KMS-11 (cell line): ENCODE measurements at regions not wholly inside any gene's neighbourhood (a gene's known extent, or its start where the extent isn't known, plus 50 kb on each side); places are given as distances from the start of the nearest gene placed in this dataset.

Experiments used
- H2AFZ ChIP-seq: fragments of 200-600 bp; sonication (generic); 2 replicates; pipeline ENCODE4 v1.6.1; 2016; ENCODE audit warnings: antibody characterized with exemption, mixed run types, low read depth
- H3K27ac ChIP-seq: fragments of 200-600 bp; sonication (generic); 2 replicates; pipeline ENCODE4 v1.6.1; 2016; ENCODE audit warnings: mild to moderate bottlenecking, mixed run types
- H3K27me3 ChIP-seq: fragments of 200-600 bp; sonication (generic); 2 replicates; pipeline ENCODE4 v1.6.1; 2017; ENCODE audit warnings: mild to moderate bottlenecking, low read depth, mixed run types, moderate library complexity; ENCODE audit not compliant: insufficient read depth
- H3K36me3 ChIP-seq: fragments of 200-600 bp; sonication (generic); 2 replicates; pipeline ENCODE4 v1.6.1; 2017; ENCODE audit warnings: mild to moderate bottlenecking, mixed run types; ENCODE audit not compliant: insufficient read depth
- H3K4me1 ChIP-seq: fragments of 200-600 bp; sonication (generic); 2 replicates; pipeline ENCODE4 v1.6.1; 2016; ENCODE audit warnings: mild to moderate bottlenecking, low read depth, mixed run types; ENCODE audit not compliant: poor library complexity, severe bottlenecking
- H3K4me2 ChIP-seq: fragments of 200-600 bp; sonication (generic); 2 replicates; pipeline ENCODE4 v1.7.0; 2016; ENCODE audit warnings: mild to moderate bottlenecking, mixed run types
- H3K4me3 ChIP-seq: fragments of 200-600 bp; sonication (generic); IDR thresholded peaks from 2 replicates; pipeline ENCODE4 v1.6.1; 2017; ENCODE audit warnings: low read depth, low read length, mixed read lengths; ENCODE audit not compliant: insufficient read depth
- H3K79me2 ChIP-seq: fragments of 200-600 bp; sonication (generic); 2 replicates; pipeline ENCODE4 v1.6.1; 2016; ENCODE audit warnings: low read depth, mixed run types; ENCODE audit not compliant: insufficient read depth
- H3K9ac ChIP-seq: fragments of 200-600 bp; sonication (generic); 2 replicates; pipeline ENCODE4 v1.6.1; 2016; ENCODE audit warnings: mild to moderate bottlenecking, mixed run types
- H4K20me1 ChIP-seq: fragments of 200-600 bp; sonication (generic); 2 replicates; pipeline ENCODE4 v1.6.1; 2016; ENCODE audit warnings: mild to moderate bottlenecking, mixed run types; ENCODE audit not compliant: insufficient read depth
- TF ChIP-seq, protein P1 (sequence below): fragments of 200-600 bp; sonication (generic); conservative IDR thresholded peaks from 2 replicates; pipeline ENCODE4 v1.6.1; 2017; ENCODE audit warnings: low read depth, mild to moderate bottlenecking, antibody characterized with exemption, low read length, moderate library complexity, mixed read lengths

DNA sequence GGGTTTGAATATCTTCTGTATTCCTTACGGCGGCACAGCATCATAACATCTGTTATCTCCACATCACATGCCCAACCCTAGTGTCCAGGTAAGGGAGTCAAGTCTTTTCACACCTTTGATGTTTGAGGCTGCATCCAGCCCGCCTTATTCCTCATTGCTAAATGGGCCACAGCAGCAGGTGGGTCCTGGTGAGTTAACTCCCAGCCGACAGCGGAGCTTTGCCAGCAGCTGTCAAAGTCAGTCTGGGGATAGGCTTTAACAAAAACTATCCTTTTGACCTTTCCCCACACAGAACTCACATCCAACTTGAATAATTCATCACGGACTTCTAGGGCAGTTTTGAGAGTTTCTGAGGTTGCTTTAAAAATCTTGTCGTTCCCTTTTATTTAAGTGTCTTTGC is 235.1 kb downstream of the DLEU7 start:
- H3K27me3 ChIP-seq = no peaks in the 10 kb centered on the region
- no peak overlapping the region for H3K4me2 ChIP-seq
- H3K4me1 ChIP-seq = no peaks in the 10 kb centered on the region
- no peak overlapping the region for H3K27ac ChIP-seq
- no peaks in the 10 kb centered on the region for H3K36me3 ChIP-seq
- no peak overlapping the region for H2AFZ ChIP-seq
- TF ChIP-seq, protein P1, sequence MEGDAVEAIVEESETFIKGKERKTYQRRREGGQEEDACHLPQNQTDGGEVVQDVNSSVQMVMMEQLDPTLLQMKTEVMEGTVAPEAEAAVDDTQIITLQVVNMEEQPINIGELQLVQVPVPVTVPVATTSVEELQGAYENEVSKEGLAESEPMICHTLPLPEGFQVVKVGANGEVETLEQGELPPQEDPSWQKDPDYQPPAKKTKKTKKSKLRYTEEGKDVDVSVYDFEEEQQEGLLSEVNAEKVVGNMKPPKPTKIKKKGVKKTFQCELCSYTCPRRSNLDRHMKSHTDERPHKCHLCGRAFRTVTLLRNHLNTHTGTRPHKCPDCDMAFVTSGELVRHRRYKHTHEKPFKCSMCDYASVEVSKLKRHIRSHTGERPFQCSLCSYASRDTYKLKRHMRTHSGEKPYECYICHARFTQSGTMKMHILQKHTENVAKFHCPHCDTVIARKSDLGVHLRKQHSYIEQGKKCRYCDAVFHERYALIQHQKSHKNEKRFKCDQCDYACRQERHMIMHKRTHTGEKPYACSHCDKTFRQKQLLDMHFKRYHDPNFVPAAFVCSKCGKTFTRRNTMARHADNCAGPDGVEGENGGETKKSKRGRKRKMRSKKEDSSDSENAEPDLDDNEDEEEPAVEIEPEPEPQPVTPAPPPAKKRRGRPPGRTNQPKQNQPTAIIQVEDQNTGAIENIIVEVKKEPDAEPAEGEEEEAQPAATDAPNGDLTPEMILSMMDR = no peak
- H4K20me1 ChIP-seq = no peaks in the 10 kb centered on the region
- H3K9ac ChIP-seq = no peak overlapping the region
- no peaks in the 10 kb centered on the region for H3K79me2 ChIP-seq
- H3K4me3 ChIP-seq = no peak overlapping the region

DNA sequence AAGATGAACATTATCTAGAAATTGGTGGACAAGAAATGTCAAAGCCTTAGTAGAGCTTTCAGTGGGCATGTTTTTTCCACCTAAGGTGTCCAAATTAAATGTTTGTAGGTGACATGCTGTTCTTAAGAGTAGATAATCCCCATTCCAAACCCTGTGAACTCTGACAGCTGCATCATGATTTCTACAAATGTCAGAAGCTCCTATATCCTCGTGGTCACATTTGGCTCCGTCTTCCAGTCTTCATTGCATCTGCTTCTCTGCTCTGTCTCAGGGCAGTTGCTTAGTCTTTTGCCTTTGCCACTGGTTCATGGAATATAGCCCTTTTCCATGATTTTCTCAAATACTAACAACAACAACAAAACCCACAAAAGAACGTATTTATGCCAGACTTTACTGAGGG is 234.5 kb downstream of the DLEU7 start:
- Histone ChIP-seq H4K20me1 (no peaks in the 10 kb centered on the region), H3K79me2 (no peaks in the 10 kb centered on the region), H3K27ac (no peak overlapping the region), H3K4me2 (no peak overlapping the region), H3K27me3 (no peaks in the 10 kb centered on the region), H2AFZ (no peak overlapping the region), H3K4me1 (no peaks in the 10 kb centered on the region), H3K9ac (no peak overlapping the region), H3K36me3 (no peaks in the 10 kb centered on the region), H3K4me3 (no peak overlapping the region)
- TF ChIP-seq, protein P1 = no peak

DNA sequence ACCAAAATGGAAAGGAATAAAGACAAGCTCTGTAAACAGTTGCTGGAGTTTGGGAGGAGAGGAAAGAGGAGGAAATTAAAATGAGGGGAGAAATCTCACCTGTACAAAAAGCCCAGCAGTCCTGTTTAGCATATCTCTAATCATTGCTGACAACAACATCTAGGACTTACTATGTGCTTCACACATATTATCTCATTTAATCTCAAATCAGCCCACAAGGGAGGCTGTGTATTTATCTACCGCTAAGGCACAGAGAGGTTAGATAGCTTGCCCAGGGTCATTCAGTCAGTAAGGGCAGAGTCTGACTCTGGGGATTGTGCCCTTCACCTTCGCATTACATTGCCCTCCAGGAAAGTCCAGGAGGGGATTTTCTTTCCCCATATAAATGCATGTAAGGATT is 233.3 kb downstream of the DLEU7 start:
- Histone ChIP-seq H3K27ac (no peak overlapping the region), H3K36me3 (no peaks in the 10 kb centered on the region), H4K20me1 (no peaks in the 10 kb centered on the region), H3K4me2 (no peak overlapping the region), H3K4me1 (no peaks in the 10 kb centered on the region), H3K79me2 (no peaks in the 10 kb centered on the region), H3K27me3 (no peaks in the 10 kb centered on the region), H2AFZ (no peak overlapping the region), H3K9ac (no peak overlapping the region), H3K4me3 (no peak overlapping the region)
- TF ChIP-seq, protein P1 = no peak

DNA sequence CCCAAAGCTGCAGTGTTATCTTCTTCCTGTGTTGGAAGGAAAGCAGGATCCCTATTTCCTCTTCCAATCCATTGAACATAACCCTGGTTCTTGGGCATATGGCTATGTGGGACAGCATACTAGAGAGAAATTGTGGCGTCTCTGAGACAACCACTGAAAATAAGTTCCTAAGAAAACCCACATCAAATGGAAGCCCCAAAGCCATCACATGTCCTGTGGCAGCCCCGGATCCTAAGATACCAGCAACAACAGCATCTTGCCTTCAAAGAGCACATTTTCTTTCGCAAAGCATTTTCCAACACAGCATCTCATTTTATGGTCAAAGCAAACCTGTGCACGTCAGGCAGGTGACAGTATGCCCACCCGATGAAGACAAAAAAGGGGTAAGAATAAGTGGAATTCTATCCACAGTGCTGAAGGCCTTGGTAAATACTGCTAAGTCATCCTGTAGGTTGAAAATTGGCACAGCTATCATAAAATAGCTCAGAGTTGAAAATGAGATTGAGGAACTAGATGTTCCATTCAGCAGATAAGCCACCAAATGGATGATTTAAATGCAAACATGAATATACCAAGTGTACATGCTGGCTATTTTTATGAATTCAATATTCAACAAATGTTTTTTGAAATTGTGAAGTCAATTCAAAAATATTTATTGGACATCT is 232.2 kb downstream of the DLEU7 start:
- H3K27ac ChIP-seq = no peak overlapping the region
- TF ChIP-seq, protein P1 = no peak
- H3K4me3 ChIP-seq = no peak overlapping the region
- H3K36me3 ChIP-seq = no peaks in the 10 kb centered on the region
- H2AFZ ChIP-seq = no peak overlapping the region
- no peaks in the 10 kb centered on the region for H3K27me3 ChIP-seq
- no peaks in the 10 kb centered on the region for H3K4me1 ChIP-seq
- no peaks in the 10 kb centered on the region for H3K79me2 ChIP-seq
- H3K4me2 ChIP-seq = no peak overlapping the region
- no peak overlapping the region for H3K9ac ChIP-seq
- no peaks in the 10 kb centered on the region for H4K20me1 ChIP-seq
